ENCODE measurements at regions not wholly inside any gene's neighbourhood (a gene's known extent, or its start where the extent isn't known, plus 50 kb on each side); places are given as distances from the start of the nearest gene placed in this dataset.

- DNase-seq (ENCODE audit: low read depth), result no peak
- no peak overlapping the region for H3K4me3 ChIP-seq (ENCODE audit: low read length)
- TF ChIP-seq CTCF (conservative IDR thresholded peaks at IDR 0.05; ENCODE audit: low read length), result no peak
Measured at GRCh38 chr9:108765265-108765664, 90.5 kb downstream of the ACTL7B start.

- DNase-seq (ENCODE audit: low read depth), result no peak
- H3K4me3 ChIP-seq (ENCODE audit: low read length), result no peak overlapping the region
- no peak for TF ChIP-seq CTCF (conservative IDR thresholded peaks at IDR 0.05; ENCODE audit: low read length)
Measured at GRCh38 chr9:108762348-108763055, 93.3 kb downstream of the ACTL7B start.

GRCh38 chr9:108761655-108762347, 94.0 kb downstream of the ACTL7B start:
- no peak overlapping the region for H3K4me3 ChIP-seq (ENCODE audit: low read length)
- DNase-seq (ENCODE audit: low read depth), result peak; percentile 56
- peak; percentile 90 for TF ChIP-seq CTCF (conservative IDR thresholded peaks at IDR 0.05; ENCODE audit: low read length)

GRCh38 chr9:108760841-108761240, 94.9 kb downstream of the ACTL7B start:
- TF ChIP-seq CTCF (conservative IDR thresholded peaks at IDR 0.05; ENCODE audit: low read length), result no peak
- H3K4me3 ChIP-seq (ENCODE audit: low read length), result no peak overlapping the region
- DNase-seq (ENCODE audit: low read depth), result no peak

- DNase-seq (ENCODE audit: low read depth), result no peak
- no peak for TF ChIP-seq CTCF (conservative IDR thresholded peaks at IDR 0.05; ENCODE audit: low read length)
- H3K4me3 ChIP-seq (ENCODE audit: low read length), result no peak overlapping the region
Measured at GRCh38 chr9:108759835-108760234, 96.0 kb downstream of the ACTL7B start.

- DNase-seq (ENCODE audit: low read depth), result no peak
- no peak for TF ChIP-seq CTCF (conservative IDR thresholded peaks at IDR 0.05; ENCODE audit: low read length)
Measured at GRCh38 chr9:108759399-108759798, 96.4 kb downstream of the ACTL7B start.

More at GRCh38 chr9:108759399-108759798, 96.4 kb downstream of the ACTL7B start:
- no peak overlapping the region for H3K4me3 ChIP-seq (ENCODE audit: low read length)

Measured in AG10803 (cell line).